ENCODE measurements at regions not wholly inside any gene's neighbourhood (a gene's known extent, or its start where the extent isn't known, plus 50 kb on each side); places are given as distances from the start of the nearest gene placed in this dataset.

DNA sequence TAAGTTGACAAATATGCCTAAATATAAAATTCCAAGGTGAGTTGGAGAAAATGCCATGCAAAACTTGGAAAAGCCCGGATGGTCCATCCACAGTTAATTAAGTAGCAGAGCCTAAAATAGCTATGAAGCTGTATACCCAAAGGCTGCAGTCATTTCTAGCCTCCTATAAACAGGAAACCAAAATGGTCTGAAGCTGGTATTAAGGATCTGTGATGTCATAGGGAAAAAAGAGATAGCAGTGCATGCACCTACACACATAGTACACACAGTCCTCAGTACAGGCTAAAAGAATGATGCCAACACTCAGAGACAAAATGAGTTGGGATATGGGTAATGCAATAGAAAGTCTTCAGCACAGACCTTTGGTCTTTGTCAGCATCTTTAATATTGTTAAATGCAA, 736.9 kb downstream of the EFNB2 start:
- Histone ChIP-seq H3K36me3 (ENCODE audit: control insufficient read depth in 1 of 2, insufficient read depth in 2 of 2, low read length in 2 of 2) (no peaks in the 10 kb centered on the region), H3K9ac (ENCODE audit: low read length) (no peak overlapping the region), H3K4me2 (ENCODE audit: low read length) (no peak overlapping the region), H4K20me1 (ENCODE audit: insufficient read depth) (no peaks in the 10 kb centered on the region), H3K79me2 (ENCODE audit: insufficient read depth, low read length) (no peaks in the 10 kb centered on the region), H3K4me3 (replicated peaks in 1 of 2; ENCODE audit: low read depth in 1 of 2, low read length in 2 of 2) (no peak overlapping the region), H3K27ac (ENCODE audit: low read depth, low read length) (no peak overlapping the region), H3K4me1 (ENCODE audit: control insufficient read depth in 1 of 2, insufficient read depth in 2 of 2, low read length in 2 of 2) (no peaks in the 10 kb centered on the region), H3K27me3 (ENCODE audit: insufficient read depth, low read length) (no peaks in the 10 kb centered on the region), H3K9me2 (ENCODE audit: insufficient read depth) (no peaks in the 10 kb centered on the region), H2AFZ (ENCODE audit: low read depth, low read length, poor library complexity, severe bottlenecking) (no peak overlapping the region), H3K9me3 (ENCODE audit: control insufficient read depth in 1 of 2, insufficient read depth in 1 of 2, low read depth in 1 of 2, low read length in 2 of 2) (no peaks in the 10 kb centered on the region)
- DNase-seq (ENCODE audit: low read depth, low spot score) (no peak), ATAC-seq (no peak)
- CTCF ChIA-PET, result no interaction called here
- POLR2A ChIA-PET, result no interaction called here
- TF ChIP-seq CBX3 (IDR thresholded peaks at IDR 0.05; ENCODE audit: low read depth) (no peak), ZFX (IDR thresholded peaks at IDR 0.05) (no peak), SRF (IDR thresholded peaks at IDR 0.05; ENCODE audit: low read depth) (no peak), EGR1 (IDR thresholded peaks at IDR 0.05; ENCODE audit: low read depth) (no peak), POLR2A (IDR thresholded peaks at IDR 0.05; ENCODE audit: borderline replicate concordance, extremely low read depth, insufficient read depth, insufficient read length) (no peak), ATF3 (IDR thresholded peaks at IDR 0.05) (no peak), EZH2phosphoT487 (IDR thresholded peaks at IDR 0.05; ENCODE audit: borderline replicate concordance) (no peak), RAD21 (IDR thresholded peaks at IDR 0.05; ENCODE audit: low read depth) (no peak)
- TF ChIP-seq, protein P1, sequence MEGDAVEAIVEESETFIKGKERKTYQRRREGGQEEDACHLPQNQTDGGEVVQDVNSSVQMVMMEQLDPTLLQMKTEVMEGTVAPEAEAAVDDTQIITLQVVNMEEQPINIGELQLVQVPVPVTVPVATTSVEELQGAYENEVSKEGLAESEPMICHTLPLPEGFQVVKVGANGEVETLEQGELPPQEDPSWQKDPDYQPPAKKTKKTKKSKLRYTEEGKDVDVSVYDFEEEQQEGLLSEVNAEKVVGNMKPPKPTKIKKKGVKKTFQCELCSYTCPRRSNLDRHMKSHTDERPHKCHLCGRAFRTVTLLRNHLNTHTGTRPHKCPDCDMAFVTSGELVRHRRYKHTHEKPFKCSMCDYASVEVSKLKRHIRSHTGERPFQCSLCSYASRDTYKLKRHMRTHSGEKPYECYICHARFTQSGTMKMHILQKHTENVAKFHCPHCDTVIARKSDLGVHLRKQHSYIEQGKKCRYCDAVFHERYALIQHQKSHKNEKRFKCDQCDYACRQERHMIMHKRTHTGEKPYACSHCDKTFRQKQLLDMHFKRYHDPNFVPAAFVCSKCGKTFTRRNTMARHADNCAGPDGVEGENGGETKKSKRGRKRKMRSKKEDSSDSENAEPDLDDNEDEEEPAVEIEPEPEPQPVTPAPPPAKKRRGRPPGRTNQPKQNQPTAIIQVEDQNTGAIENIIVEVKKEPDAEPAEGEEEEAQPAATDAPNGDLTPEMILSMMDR (IDR thresholded peaks at IDR 0.05 in 2 of 3, conservative IDR thresholded peaks at IDR 0.05 in 1 of 3; ENCODE audit: borderline replicate concordance in 1 of 3, insufficient read depth in 1 of 3, low read depth in 2 of 3, low read length in 2 of 3), result no peak
- no TSS peak for BruUV-seq (replicated peaks)
- RAD21 ChIA-PET (ENCODE audit: low non-redundant PET in 1 of 2, low total read pairs in 2 of 2, uncharacterized antibody in 2 of 2, unreplicated experiment in 2 of 2), result no interaction called here
- intact Hi-C loops (cut with micrococcal nuclease), result no loop called here

- no peaks in the 10 kb centered on the region for H3K79me2 ChIP-seq (ENCODE audit: insufficient read depth, low read length)
- POLR2A ChIA-PET, result no interaction called here
- H4K20me1 ChIP-seq (ENCODE audit: insufficient read depth), result no peaks in the 10 kb centered on the region
- TF ChIP-seq TCF7L2 (IDR thresholded peaks at IDR 0.05; ENCODE audit: borderline replicate concordance, extremely low read depth, insufficient read depth, insufficient read length), result no peak
- H3K27ac ChIP-seq (ENCODE audit: low read depth, low read length), result no peak overlapping the region
- H3K27me3 ChIP-seq (ENCODE audit: insufficient read depth, low read length), result no peaks in the 10 kb centered on the region
- H3K9ac ChIP-seq (ENCODE audit: low read length), result no peak overlapping the region
- no peak overlapping the region for H3K4me2 ChIP-seq (ENCODE audit: low read length)
- H3K9me2 ChIP-seq (ENCODE audit: insufficient read depth), result no peaks in the 10 kb centered on the region
- H3K4me1 ChIP-seq (ENCODE audit: control insufficient read depth in 1 of 2, insufficient read depth in 2 of 2, low read length in 2 of 2), result no peaks in the 10 kb centered on the region
- H3K4me3 ChIP-seq (replicated peaks in 1 of 2; ENCODE audit: low read depth in 1 of 2, low read length in 2 of 2), result no peak overlapping the region
- H3K36me3 ChIP-seq (ENCODE audit: control insufficient read depth in 1 of 2, insufficient read depth in 2 of 2, low read length in 2 of 2), result no peaks in the 10 kb centered on the region
- DNase-seq (ENCODE audit: low read depth, low spot score) (no peak), ATAC-seq (no peak)
- CTCF ChIA-PET, result no interaction called here
- H3K9me3 ChIP-seq (ENCODE audit: control insufficient read depth in 1 of 2, insufficient read depth in 1 of 2, low read depth in 1 of 2, low read length in 2 of 2), result no peaks in the 10 kb centered on the region
- intact Hi-C loops (cut with micrococcal nuclease), result no loop called here
- RAD21 ChIA-PET (ENCODE audit: low non-redundant PET in 1 of 2, low total read pairs in 2 of 2, uncharacterized antibody in 2 of 2, unreplicated experiment in 2 of 2), result no interaction called here
- peak overlapping the region; percentile 67 for H2AFZ ChIP-seq (ENCODE audit: low read depth, low read length, poor library complexity, severe bottlenecking)
- no TSS peak for BruUV-seq (replicated peaks)
Measured at GRCh38 chr13:105796081-105796480, 739.4 kb downstream of the EFNB2 start.

All from HCT116 (cell line).